Head of caudate nucleus (tissue), 42 donors: ENCODE measurements at regions not wholly inside any gene's neighbourhood (a gene's known extent, or its start where the extent isn't known, plus 50 kb on each side); places are given as distances from the start of the nearest gene placed in this dataset.

Source experiments
- DNase-seq, 42 donors: peaks; one replicate each; pipeline versions ENCODE4 v3.0.0 to v3.0.0-alpha.2; 2020 to 2021; ENCODE audit warnings: mixed read lengths in 7 of 42
- intact Hi-C: fragments of 100-400 bp; cut with DNase I; formaldehyde crosslinking; loops from one replicate; pipeline ENCODE4 v1.15.0; 2022

- intact Hi-C loops: loop anchor here (5.0 kb wide), 1 partner anchor 249 kb away; no protein-coding TSS in a partner anchor
- no peak for DNase-seq
These were observed 344.4 kb downstream of the CYRIA start for GRCh38 chr2:16321256-16321655.

- intact Hi-C loops: loop anchor here (5.0 kb wide), 1 partner anchor 248 kb away; no protein-coding TSS in a partner anchor
- peak in 9 of 42 donors; percentile 11 to 56 (median 29) for DNase-seq
These were observed 344.9 kb downstream of the CYRIA start for GRCh38 chr2:16320716-16321115.

GRCh38 chr2:16319551-16320121 is 346.0 kb downstream of the CYRIA start:
- intact Hi-C loops: loop anchor here (5.0 kb wide), 1 partner anchor 247 kb away; no protein-coding TSS in a partner anchor
- DNase-seq: no peak

GRCh38 chr2:16318474-16319195 is 347.0 kb downstream of the CYRIA start:
- no peak for DNase-seq

GRCh38 chr2:16318051-16318450 is 347.6 kb downstream of the CYRIA start:
- intact Hi-C loops: no loop called here
- DNase-seq: no peak

More at GRCh38 chr2:16318474-16319195, 347.0 kb downstream of the CYRIA start:
- intact Hi-C loops: no loop called here

GRCh38 chr2:16317211-16317830 is 348.3 kb downstream of the CYRIA start:
- no peak for DNase-seq
- intact Hi-C loops: no loop called here

GRCh38 chr2:16316456-16317210 is 349.0 kb downstream of the CYRIA start:
- no peak for DNase-seq
- intact Hi-C loops: no loop called here

GRCh38 chr2:16315908-16316307 is 349.7 kb downstream of the CYRIA start:
- intact Hi-C loops: no loop called here
- peak in 1 of 42 donors; percentile 38 for DNase-seq

GRCh38 chr2:16315458-16315835 is 350.2 kb downstream of the CYRIA start:
- DNase-seq: peak in 1 of 42 donors; percentile 8

GRCh38 chr2:16314691-16315457 is 350.8 kb downstream of the CYRIA start:
- DNase-seq: peak in 1 of 42 donors; percentile 35
- intact Hi-C loops: no loop called here

More at GRCh38 chr2:16315458-16315835, 350.2 kb downstream of the CYRIA start:
- intact Hi-C loops: no loop called here

- intact Hi-C loops: no loop called here
- no peak for DNase-seq
These were observed 351.6 kb downstream of the CYRIA start for GRCh38 chr2:16314001-16314400.

GRCh38 chr2:16313235-16313975 is 352.2 kb downstream of the CYRIA start:
- intact Hi-C loops: no loop called here

GRCh38 chr2:16312771-16313170 is 352.9 kb downstream of the CYRIA start:
- intact Hi-C loops: no loop called here
- peak in 1 of 42 donors; percentile 25 for DNase-seq

More at GRCh38 chr2:16313235-16313975, 352.2 kb downstream of the CYRIA start:
- DNase-seq: peak in 1 of 42 donors; percentile 27

GRCh38 chr2:16311521-16312440 is 353.9 kb downstream of the CYRIA start:
- intact Hi-C loops: no loop called here
- DNase-seq: peak in 1 of 42 donors; percentile 24

- intact Hi-C loops: no loop called here
- DNase-seq: no peak
These were observed 356.8 kb downstream of the CYRIA start for GRCh38 chr2:16308816-16309215.

GRCh38 chr2:16304876-16305590 is 360.6 kb downstream of the CYRIA start:
- no peak for DNase-seq
- intact Hi-C loops: no loop called here
